ENCODE measurements at regions not wholly inside any gene's neighbourhood (a gene's known extent, or its start where the extent isn't known, plus 50 kb on each side); places are given as distances from the start of the nearest gene placed in this dataset.

- ATAC-seq (peak; percentile 46; the same call in 1 of the 2 replicates), DNase-seq (ENCODE audit: low read depth, low spot score) (no peak)
- TF ChIP-seq REST (IDR thresholded peaks at IDR 0.05; ENCODE audit: insufficient read depth in 1 of 2, low read depth in 2 of 2, low read length in 1 of 2) (no peak), SIN3A (IDR thresholded peaks at IDR 0.05; ENCODE audit: borderline replicate concordance, insufficient read depth, low read depth, low read length) (no peak), CTCF (IDR thresholded peaks at IDR 0.05) (no peak), POLR2AphosphoS5 (IDR thresholded peaks at IDR 0.05; ENCODE audit: low read depth, low read length) (no peak), TCF7L2 (IDR thresholded peaks at IDR 0.05; ENCODE audit: low read depth, low read length) (no peak)
- BruUV-seq (replicated peaks): no TSS peak
- H3K36me3 ChIP-seq (ENCODE audit: control insufficient read depth, insufficient read depth, low read length): no peaks in the 10 kb centered on the region
- intact Hi-C loops (cut with micrococcal nuclease; ENCODE audit: unreplicated experiment): no loop called here
- CTCF ChIA-PET: no interaction called here
- in situ Hi-C loops (cut with HindIII; ENCODE audit: low pct_unique_long_range_greater_than_20kb, low sequenced_read_pairs): no loop called here
- no peaks in the 10 kb centered on the region for H3K9me3 ChIP-seq (ENCODE audit: control insufficient read depth, insufficient read depth, low read depth, low read length)
- POLR2A ChIA-PET: no interaction called here
- H3K27me3 ChIP-seq (ENCODE audit: control insufficient read depth, insufficient read depth, low read length): no peaks in the 10 kb centered on the region
- no peak overlapping the region for H3K4me3 ChIP-seq (ENCODE audit: low read depth in 2 of 2, low read length in 2 of 2)
- no peak overlapping the region for H3K27ac ChIP-seq (ENCODE audit: low read length)
- no peaks in the 10 kb centered on the region for H3K4me1 ChIP-seq (ENCODE audit: control insufficient read depth, insufficient read depth, low read length)
Observed at GRCh38 chr11:130611791-130612251, 163.4 kb downstream of the ADAMTS15 start.

GRCh38 chr11:130612291-130612851 lies 163.9 kb downstream of the ADAMTS15 start:
- no peak overlapping the region for H3K27ac ChIP-seq (ENCODE audit: low read length)
- DNase-seq (ENCODE audit: low read depth, low spot score) (no peak), ATAC-seq (no peak)
- intact Hi-C loops (cut with micrococcal nuclease; ENCODE audit: unreplicated experiment): no loop called here
- TF ChIP-seq POLR2AphosphoS5 (IDR thresholded peaks at IDR 0.05; ENCODE audit: low read depth, low read length) (no peak), REST (IDR thresholded peaks at IDR 0.05; ENCODE audit: insufficient read depth in 1 of 2, low read depth in 2 of 2, low read length in 1 of 2) (no peak), SIN3A (IDR thresholded peaks at IDR 0.05; ENCODE audit: borderline replicate concordance, insufficient read depth, low read depth, low read length) (no peak), CTCF (IDR thresholded peaks at IDR 0.05) (no peak), TCF7L2 (IDR thresholded peaks at IDR 0.05; ENCODE audit: low read depth, low read length) (no peak)
- BruUV-seq (replicated peaks): no TSS peak
- H3K4me1 ChIP-seq (ENCODE audit: control insufficient read depth, insufficient read depth, low read length): no peaks in the 10 kb centered on the region
- H3K4me3 ChIP-seq (ENCODE audit: low read depth in 2 of 2, low read length in 2 of 2): no peak overlapping the region
- no peaks in the 10 kb centered on the region for H3K9me3 ChIP-seq (ENCODE audit: control insufficient read depth, insufficient read depth, low read depth, low read length)
- in situ Hi-C loops (cut with HindIII; ENCODE audit: low pct_unique_long_range_greater_than_20kb, low sequenced_read_pairs): no loop called here
- no peaks in the 10 kb centered on the region for H3K36me3 ChIP-seq (ENCODE audit: control insufficient read depth, insufficient read depth, low read length)
- H3K27me3 ChIP-seq (ENCODE audit: control insufficient read depth, insufficient read depth, low read length): no peaks in the 10 kb centered on the region
- POLR2A ChIA-PET: no interaction called here
- CTCF ChIA-PET: no interaction called here

Data from Panc1 (cell line).